IgD-negative memory B cell (primary cell): ENCODE measurements at regions not wholly inside any gene's neighbourhood (a gene's known extent, or its start where the extent isn't known, plus 50 kb on each side); places are given as distances from the start of the nearest gene placed in this dataset.

Experiments
- H3K27ac Mint-ChIP-seq, 3 donors: one replicate each; pipeline ENCODE4 v1.8.0; 2020 to 2022; ENCODE audit warnings: mild to moderate bottlenecking in 3 of 3, mixed read lengths in 3 of 3, moderate library complexity in 1 of 3
- H3K27me3 Mint-ChIP-seq: one replicate; pipeline ENCODE4 v1.8.0; 2021; ENCODE audit warnings: mixed read lengths
- H3K36me3 Mint-ChIP-seq: one replicate; pipeline ENCODE4 v1.8.0; 2020; ENCODE audit warnings: mild to moderate bottlenecking, mixed read lengths
- H3K4me1 Mint-ChIP-seq, 3 donors: one replicate each; pipeline ENCODE4 v1.8.0; 2020 to 2022; ENCODE audit warnings: mixed read lengths in 3 of 3, mild to moderate bottlenecking in 1 of 3
- H3K4me3 Mint-ChIP-seq, 4 donors: one replicate each; pipeline ENCODE4 v1.8.0; 2020 to 2022; ENCODE audit warnings: mild to moderate bottlenecking in 4 of 4, mixed read lengths in 4 of 4, moderate library complexity in 3 of 4
- H3K9me3 Mint-ChIP-seq, 3 donors: one replicate each; pipeline ENCODE4 v1.8.0; 2020 to 2021; ENCODE audit warnings: mixed read lengths in 3 of 3, mild to moderate bottlenecking in 1 of 3

DNA sequence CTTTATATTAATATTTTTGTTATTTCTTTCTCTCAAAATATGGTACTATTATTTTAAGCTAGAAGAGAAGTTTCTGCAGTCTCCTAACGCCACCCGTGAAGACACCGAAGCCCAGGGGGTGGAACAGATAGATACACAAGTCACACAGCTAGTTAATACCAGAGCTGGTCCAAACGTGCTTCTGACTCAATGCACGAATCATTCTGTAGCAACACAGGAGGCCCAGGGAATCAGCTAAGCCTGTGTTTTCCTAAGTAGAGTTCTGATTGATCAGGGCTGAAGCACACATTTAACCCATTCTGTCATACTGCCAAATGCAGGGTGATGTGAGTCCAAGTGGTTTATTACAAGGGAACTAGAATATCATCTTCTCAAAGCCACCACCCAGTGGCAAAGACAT, 116.9 kb upstream of the PWP1 start:
- Mint-ChIP-seq H3K27me3 (peaks cover 4% of the 10 kb centered on the region), H3K4me3 (no peak overlapping the region), H3K27ac (no peak overlapping the region), H3K36me3 (no peaks in the 10 kb centered on the region), H3K4me1 (peaks cover 11 to 16% (median 13%) of the 10 kb centered on the region in 3 donors), H3K9me3 (no peaks in the 10 kb centered on the region)

DNA sequence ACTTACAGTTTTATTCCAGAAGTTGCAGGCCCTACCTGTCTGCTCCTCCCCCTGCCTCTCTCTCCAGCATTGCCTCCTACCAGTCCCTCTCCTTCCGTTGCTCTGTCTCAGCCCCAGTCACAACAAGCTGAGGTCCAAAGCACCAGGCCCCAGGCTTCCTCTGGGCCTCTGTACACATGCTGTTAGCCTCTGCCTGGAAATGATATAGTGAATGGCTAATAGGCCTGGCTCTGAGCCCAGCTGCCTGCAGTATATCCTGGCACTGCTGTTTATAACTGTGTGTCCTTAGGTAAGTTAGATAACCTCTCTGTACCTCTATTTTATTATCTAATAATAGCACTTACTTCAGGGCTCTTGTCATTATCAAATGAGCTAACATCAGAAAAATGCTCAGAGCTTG, 114.9 kb upstream of the PWP1 start:
- Mint-ChIP-seq H3K27me3 (peaks cover 4% of the 10 kb centered on the region), H3K4me1 (peaks cover 7 to 11% (median 9%) of the 10 kb centered on the region in 3 donors), H3K36me3 (no peaks in the 10 kb centered on the region), H3K9me3 (no peaks in the 10 kb centered on the region), H3K27ac (no peak overlapping the region), H3K4me3 (no peak overlapping the region)

DNA sequence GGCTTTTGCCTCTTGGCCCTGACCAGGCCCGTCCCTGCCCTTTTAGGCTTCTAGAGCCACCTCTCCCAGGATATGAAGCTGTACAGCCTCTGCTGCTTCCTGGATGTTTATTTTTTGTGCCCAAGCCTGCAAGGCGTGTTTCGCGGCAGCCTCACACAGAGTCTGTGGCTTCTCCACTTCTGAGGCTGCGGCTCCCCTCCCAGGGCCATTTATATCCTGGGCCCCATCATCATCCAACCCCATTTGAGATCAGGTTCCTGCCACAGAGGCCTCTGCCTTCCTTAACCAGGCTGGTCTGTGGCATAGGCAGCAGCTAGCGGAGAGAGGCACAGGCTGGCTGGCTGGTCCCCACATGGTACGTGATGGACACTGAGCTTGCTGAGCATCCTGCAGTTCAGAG, 114.1 kb upstream of the PWP1 start:
- H3K27me3 Mint-ChIP-seq: peaks cover 1% of the 10 kb centered on the region
- peaks cover 2 to 3% (median 3%) of the 10 kb centered on the region in 3 donors for H3K4me1 Mint-ChIP-seq
- H3K36me3 Mint-ChIP-seq: no peaks in the 10 kb centered on the region
- no peak overlapping the region for H3K4me3 Mint-ChIP-seq
- H3K9me3 Mint-ChIP-seq: no peaks in the 10 kb centered on the region
- H3K27ac Mint-ChIP-seq: no peak overlapping the region

DNA sequence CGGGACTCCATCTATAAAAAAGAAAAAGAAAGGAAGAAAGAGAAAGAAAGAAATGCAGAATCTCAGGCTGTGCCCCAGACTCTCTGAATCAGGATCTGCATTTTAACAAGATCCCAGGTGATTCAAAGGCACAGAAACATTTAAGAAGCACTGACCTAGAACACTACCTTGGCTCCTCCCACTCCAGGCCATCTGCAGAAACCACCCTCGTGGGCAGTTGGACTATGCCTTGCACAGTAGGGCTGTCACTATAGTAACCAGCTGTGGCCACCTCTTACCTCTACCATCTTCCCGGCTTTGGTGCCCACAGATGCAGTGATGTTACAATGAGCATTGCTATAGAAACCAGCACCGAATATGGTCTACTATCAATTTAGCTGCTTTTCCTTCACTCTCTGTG, 110.9 kb upstream of the PWP1 start:
- Mint-ChIP-seq H3K9me3 (no peaks in the 10 kb centered on the region), H3K4me1 (no peaks in the 10 kb centered on the region), H3K4me3 (no peak overlapping the region), H3K36me3 (no peaks in the 10 kb centered on the region), H3K27ac (no peak overlapping the region), H3K27me3 (no peaks in the 10 kb centered on the region)

DNA sequence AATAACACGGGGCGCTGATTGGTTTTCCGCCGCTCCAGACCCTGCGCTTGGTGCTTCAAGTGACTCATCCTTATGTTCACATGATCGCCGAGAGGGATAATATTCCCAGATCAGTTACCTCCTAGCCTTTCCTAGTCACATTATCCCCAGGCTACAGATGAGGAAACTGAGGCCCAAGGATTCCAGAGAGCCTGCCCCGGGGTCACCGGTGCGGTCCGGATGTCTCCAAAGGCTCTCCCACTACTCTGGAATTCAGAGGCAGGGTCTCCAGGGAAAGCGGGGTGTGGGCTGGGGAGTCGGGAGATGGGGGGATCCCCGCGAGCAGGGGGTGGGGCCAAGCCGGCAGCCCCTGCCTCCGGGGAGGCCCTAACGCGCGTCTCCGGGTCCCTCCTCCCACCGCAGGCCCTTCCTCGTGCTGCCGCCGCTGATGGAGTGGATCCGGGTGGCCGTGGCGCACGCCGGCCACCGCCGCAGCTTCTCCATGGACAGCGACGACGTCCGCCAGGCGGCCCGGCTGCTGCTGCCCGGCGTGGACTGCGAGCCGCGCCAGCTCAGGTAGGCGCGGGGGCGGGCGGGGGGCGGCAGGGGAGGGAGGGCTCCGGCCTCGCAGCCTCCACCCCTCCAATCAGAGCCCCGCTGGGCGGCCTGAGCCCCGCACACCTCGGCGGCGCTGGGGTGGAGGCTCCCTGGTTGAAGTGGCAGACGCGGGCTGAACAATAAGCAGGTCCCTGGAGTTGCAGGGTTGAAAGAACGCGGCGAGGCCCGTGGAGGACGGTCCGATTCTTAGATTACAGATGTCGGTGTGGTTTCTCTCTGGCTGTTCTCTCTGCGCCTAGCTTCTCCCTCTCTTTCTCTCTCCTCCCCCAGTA, 104.6 kb upstream of the PWP1 start:
- Mint-ChIP-seq H3K27ac (no peak overlapping the region), H3K9me3 (no peaks in the 10 kb centered on the region), H3K4me3 (no peak overlapping the region), H3K36me3 (no peaks in the 10 kb centered on the region), H3K27me3 (peaks cover 4% of the 10 kb centered on the region), H3K4me1 (peaks cover 0 to 1% (median 0%) of the 10 kb centered on the region in 3 donors)

DNA sequence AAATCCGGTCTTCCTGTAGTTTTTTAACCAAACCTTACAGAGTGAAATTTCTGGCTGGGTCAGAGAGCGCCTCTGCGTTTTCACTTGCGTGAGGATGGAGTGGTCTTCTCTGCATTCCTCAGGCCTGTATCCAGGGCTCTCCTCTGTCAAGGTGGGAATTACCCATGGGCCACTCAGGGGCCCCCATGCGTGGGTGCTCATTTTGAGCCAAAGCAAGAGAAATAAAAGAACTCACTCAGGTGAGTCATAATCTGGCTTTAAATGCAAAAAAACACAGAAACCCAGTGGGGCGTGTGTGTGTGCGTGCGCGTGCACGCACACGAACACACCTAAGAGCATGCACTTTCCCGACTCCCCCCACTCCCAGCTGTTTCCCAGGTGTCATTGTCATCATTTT, 104.0 kb upstream of the PWP1 start:
- H3K36me3 Mint-ChIP-seq: no peaks in the 10 kb centered on the region
- H3K4me1 Mint-ChIP-seq: peaks cover 0 to 1% (median 0%) of the 10 kb centered on the region in 3 donors
- no peaks in the 10 kb centered on the region for H3K9me3 Mint-ChIP-seq
- no peak overlapping the region for H3K27ac Mint-ChIP-seq
- peaks cover 4% of the 10 kb centered on the region for H3K27me3 Mint-ChIP-seq
- no peak overlapping the region for H3K4me3 Mint-ChIP-seq

DNA sequence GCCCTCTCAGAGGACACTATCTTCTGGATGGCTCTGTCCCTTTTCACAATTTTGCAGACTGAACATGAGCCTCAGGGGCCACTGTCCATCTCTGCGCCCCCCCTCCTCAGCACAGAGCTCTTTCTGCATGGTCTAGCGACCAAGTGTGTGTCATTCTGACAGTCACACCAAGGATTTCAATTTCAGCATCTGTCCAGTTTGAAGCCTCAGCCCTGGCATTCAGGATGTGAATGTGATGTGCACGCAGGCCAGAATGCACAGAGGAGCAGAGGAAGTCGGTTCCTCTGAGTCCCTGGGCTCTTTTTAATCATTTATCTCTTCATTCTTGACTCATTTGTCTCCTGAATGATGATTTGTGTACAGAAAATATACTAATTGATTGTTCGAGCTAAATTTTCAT, 102.0 kb upstream of the PWP1 start:
- Mint-ChIP-seq H3K9me3 (peaks cover 2 to 4% (median 3%) of the 10 kb centered on the region in 3 donors), H3K36me3 (peaks cover 3% of the 10 kb centered on the region), H3K4me3 (no peak overlapping the region), H3K27ac (no peak overlapping the region), H3K27me3 (peaks cover 6% of the 10 kb centered on the region), H3K4me1 (peaks cover 0 to 1% (median 0%) of the 10 kb centered on the region in 3 donors)

DNA sequence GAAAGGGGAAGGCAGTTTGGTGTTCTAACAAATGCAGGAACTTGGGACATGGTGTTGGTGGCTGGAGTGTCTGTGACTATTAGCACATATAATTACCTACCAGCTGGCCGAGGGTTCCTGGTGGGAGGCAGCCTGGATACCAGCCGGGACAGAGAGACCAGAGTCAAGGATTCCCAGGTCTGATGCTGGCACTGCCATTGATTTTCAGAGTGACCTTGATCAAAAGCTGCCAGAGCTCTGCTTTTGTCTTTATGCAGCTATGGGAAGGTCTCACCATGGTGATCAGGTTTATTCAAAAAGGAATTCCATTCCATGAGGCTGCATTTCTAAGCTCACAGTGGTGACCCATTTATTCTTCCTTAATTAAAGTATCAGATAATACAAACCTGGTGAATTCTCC, 101.0 kb upstream of the PWP1 start:
- Mint-ChIP-seq H3K27me3 (peaks cover 6% of the 10 kb centered on the region), H3K4me1 (peaks cover 0 to 1% (median 0%) of the 10 kb centered on the region in 3 donors), H3K4me3 (no peak overlapping the region), H3K9me3 (peaks cover 2 to 4% (median 3%) of the 10 kb centered on the region in 3 donors), H3K27ac (no peak overlapping the region), H3K36me3 (peaks cover 3% of the 10 kb centered on the region)

DNA sequence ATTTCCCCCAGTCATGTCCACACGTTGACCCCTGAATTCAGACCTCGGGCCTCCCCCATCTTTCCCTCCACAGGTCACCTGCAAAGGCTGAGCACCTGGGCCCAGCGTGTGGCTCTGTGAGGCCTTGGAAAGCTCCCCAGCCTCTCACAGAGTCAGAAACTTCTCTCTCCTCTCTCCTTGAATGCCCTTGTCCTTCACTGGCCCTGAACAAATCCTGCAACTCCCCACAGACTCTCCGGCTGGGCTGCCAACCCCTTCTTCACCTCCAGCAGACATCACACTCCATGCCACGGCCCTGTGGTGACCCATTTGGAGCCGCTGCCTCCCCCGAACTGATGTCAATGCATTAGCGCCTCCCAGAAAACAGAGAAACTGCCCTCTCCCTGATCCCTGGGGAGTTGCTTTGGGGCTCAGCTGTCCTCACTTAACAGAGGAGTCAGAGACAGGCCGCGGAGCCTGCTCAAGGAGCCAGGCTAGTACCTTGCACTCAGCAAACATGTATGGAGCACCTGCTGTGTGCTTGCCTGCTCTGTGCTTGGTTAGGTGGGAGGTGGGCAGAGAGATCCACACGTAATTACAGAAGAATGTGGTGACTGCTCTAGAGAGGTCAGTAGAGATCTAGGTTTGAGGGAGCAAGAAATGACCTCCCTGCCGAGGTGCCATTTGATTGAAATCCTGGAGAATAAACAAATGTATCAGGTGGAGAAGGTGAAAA, 99.2 kb upstream of the PWP1 start:
- no peak overlapping the region for H3K4me3 Mint-ChIP-seq
- peak overlapping the region in 1 of 3 donors; percentile 42 for H3K27ac Mint-ChIP-seq
- peaks cover 4% of the 10 kb centered on the region for H3K27me3 Mint-ChIP-seq
- peaks cover 3 to 8% (median 7%) of the 10 kb centered on the region in 3 donors for H3K9me3 Mint-ChIP-seq
- H3K36me3 Mint-ChIP-seq: peaks cover 3% of the 10 kb centered on the region
- H3K4me1 Mint-ChIP-seq: peaks cover 0 to 1% (median 0%) of the 10 kb centered on the region in 3 donors

DNA sequence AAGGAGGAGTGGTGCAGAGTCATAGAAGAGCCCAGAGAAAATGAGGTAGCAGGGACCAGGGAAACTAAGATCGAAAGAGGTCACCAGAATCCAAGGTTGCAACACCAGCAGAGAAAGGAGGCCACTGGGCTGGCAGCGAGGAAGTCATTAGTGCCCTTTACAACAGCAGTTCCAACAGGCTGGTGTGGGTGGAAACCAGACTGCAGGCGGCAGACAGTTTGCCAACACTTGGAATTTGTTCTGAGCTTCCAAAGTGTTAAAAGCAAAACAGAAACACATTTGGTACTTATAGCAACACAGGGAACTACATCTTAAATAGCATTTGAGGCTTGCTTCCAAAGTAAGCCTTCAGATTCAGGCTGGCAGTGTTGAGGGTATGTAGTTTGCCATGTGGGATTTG, 95.2 kb upstream of the PWP1 start:
- no peak overlapping the region for H3K4me3 Mint-ChIP-seq
- peaks cover 3% of the 10 kb centered on the region for H3K36me3 Mint-ChIP-seq
- H3K9me3 Mint-ChIP-seq: peaks cover 3 to 37% (median 7%) of the 10 kb centered on the region in 3 donors
- H3K27ac Mint-ChIP-seq: no peak overlapping the region
- peaks cover 2% of the 10 kb centered on the region for H3K27me3 Mint-ChIP-seq
- H3K4me1 Mint-ChIP-seq: no peaks in the 10 kb centered on the region

DNA sequence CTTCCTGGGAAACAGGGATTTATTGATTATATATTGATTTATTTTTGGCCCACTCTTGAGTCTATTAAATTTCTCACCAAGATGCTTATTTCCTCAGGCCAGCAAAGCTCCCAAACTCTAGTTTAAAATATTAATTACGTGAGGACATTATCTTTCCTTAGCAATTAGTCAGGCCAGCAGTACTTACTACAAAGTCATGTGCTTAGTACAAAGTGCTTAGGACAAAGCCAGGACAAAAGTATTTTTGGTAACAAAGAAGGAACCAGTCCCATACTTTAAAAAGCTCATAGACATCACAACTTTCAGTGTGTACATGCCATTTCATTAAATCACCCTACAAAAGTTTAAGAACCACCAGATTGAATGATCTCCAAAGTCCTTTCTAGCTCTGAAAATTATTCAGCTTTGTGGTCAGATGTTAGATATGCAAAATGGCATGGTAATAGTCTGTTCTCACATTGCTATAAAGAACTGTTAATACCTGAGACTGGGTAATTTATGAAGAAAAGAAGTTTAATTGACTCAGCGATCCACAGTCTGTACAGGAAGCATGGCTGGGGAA, 94.7 kb upstream of the PWP1 start:
- Mint-ChIP-seq H3K4me3 (no peak overlapping the region), H3K27me3 (peaks cover 2% of the 10 kb centered on the region), H3K27ac (no peak overlapping the region), H3K4me1 (no peaks in the 10 kb centered on the region), H3K36me3 (peaks cover 3% of the 10 kb centered on the region), H3K9me3 (peaks cover 3 to 37% (median 7%) of the 10 kb centered on the region in 3 donors)

DNA sequence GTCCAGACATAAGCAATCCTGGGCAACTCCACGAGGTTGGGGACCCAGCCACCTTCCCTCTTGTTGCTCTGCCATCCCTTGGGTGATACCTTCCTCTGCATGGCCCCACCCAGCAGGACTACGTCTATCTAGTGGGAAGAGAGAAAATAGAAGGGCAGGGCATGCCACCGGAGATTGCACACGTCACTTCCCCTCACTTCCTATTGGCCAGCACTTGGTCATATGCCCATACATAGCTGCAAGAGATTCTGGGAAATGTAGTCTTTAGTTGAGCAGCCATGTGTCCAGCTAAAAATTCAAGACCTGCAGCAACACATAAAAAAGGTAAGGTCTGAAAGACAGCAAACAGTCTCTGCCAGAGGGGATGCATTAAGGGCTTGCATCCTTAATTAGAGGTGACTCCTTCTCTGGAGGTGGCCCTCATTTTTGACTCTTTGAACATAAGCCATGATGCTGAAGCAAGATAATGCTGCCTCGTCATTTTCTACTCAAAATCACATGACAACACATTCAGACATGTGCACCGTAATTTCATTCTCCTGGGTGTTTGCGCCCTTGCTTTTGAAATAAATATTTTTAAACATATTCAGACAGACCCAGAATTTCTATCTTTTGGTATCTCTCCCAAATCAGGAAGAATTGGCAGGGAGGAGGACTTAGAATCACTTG, 91.8 kb upstream of the PWP1 start:
- Mint-ChIP-seq H3K4me1 (no peaks in the 10 kb centered on the region), H3K27ac (no peak overlapping the region), H3K36me3 (no peaks in the 10 kb centered on the region), H3K4me3 (no peak overlapping the region), H3K27me3 (peaks cover 2% of the 10 kb centered on the region), H3K9me3 (peaks cover 2 to 33% (median 4%) of the 10 kb centered on the region in 3 donors)

DNA sequence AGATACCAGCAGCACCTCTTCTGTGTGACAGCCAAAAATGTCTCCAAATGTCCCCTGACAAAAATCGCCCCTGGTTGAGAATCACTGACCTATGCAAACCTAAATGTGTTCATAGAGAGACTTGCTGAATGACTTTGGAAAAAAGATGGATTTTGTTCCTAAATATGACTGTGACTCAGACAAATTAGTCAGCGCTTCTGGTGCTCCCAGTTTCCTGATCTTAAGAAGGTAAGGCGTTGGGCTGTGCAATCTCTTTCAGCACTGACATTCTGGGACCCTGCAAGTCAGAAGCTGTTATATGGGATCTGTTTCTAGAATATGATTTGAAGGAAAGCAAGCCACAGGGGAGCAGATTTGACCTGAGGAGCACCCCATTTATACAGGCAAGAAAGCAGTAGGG, 90.6 kb upstream of the PWP1 start:
- H3K4me3 Mint-ChIP-seq: no peak overlapping the region
- H3K27me3 Mint-ChIP-seq: peaks cover 7% of the 10 kb centered on the region
- H3K27ac Mint-ChIP-seq: no peak overlapping the region
- no peaks in the 10 kb centered on the region for H3K4me1 Mint-ChIP-seq
- peaks cover 2 to 33% (median 2%) of the 10 kb centered on the region in 3 donors for H3K9me3 Mint-ChIP-seq
- no peaks in the 10 kb centered on the region for H3K36me3 Mint-ChIP-seq

DNA sequence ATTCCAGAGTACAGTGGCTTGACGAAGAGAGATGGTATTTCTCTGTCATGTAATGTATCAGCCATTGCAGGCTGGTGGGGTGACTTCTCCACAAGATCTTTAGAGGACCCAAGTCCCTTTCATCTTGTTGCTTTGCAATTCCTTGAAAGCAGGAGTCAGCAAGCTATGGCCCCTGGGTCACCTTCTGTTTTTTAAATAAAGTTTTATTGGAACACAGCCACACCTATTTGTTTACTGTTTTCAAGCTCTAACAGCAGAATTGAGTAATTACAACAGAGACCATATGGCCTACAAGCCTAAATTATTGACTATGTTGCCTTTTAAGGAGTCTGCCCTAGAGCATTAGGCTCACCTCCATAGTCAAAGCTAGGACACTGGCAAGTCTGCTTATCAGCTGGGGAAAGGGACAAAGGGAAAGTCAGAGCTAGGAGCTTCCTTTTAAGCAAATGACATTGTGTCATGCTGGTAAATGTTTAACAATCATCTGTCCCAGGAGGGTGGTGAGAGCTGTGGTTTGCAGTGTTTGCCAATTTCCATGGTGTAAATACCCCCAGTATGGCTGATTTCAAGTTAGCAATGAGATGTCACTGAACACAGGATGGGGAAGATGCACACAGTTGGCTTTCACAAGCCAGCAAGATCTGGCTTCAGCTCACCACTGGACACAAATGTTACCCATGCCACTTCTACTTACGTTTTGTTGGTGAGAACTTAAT, 87.7 kb upstream of the PWP1 start:
- H3K27me3 Mint-ChIP-seq: peaks cover 7% of the 10 kb centered on the region
- peaks cover 0 to 18% (median 0%) of the 10 kb centered on the region in 3 donors for H3K9me3 Mint-ChIP-seq
- no peaks in the 10 kb centered on the region for H3K36me3 Mint-ChIP-seq
- no peak overlapping the region for H3K4me3 Mint-ChIP-seq
- H3K4me1 Mint-ChIP-seq: peaks cover 0 to 2% (median 0%) of the 10 kb centered on the region in 3 donors
- H3K27ac Mint-ChIP-seq: no peak overlapping the region
